GM23338 (cell line): ENCODE measurements at regions not wholly inside any gene's neighbourhood (a gene's known extent, or its start where the extent isn't known, plus 50 kb on each side); places are given as distances from the start of the nearest gene placed in this dataset.

Experiments
- ATAC-seq: fragments of 200-7000 bp; cut with Tn5 transposase; 3 replicates; pipeline ENCODE4 v1.9.1; 2020
- DNase-seq: peaks from one replicate; pipeline ENCODE4 v3.0.0-alpha.2; 2015; ENCODE audit warnings: low spot score
- H2AFZ ChIP-seq: fragments of 200-600 bp; sonication (generic); 2 replicates; pipeline ENCODE4 v1.8.0; 2016; ENCODE audit warnings: antibody characterized with exemption, mild to moderate bottlenecking, moderate library complexity
- H3F3A ChIP-seq: fragments of 200-600 bp; sonication (generic); replicated peaks from 2 replicates; pipeline ENCODE4 v1.8.0; 2017; ENCODE audit warnings: antibody characterized with exemption, mixed run types, low read depth
- H3K27ac ChIP-seq: fragments of 200-600 bp; sonication (generic); 2 replicates; pipeline ENCODE4 v1.6.1; 2016; ENCODE audit warnings: low read depth
- H3K27me3 ChIP-seq: fragments of 200-600 bp; sonication (generic); 2 replicates; pipeline ENCODE4 v1.8.0; 2016; ENCODE audit warnings: mild to moderate bottlenecking, mixed run types, moderate library complexity; ENCODE audit not compliant: insufficient read depth
- H3K36me3 ChIP-seq: fragments of 200-600 bp; sonication (generic); 2 replicates; pipeline ENCODE4 v1.8.0; 2016; ENCODE audit warnings: mild to moderate bottlenecking; ENCODE audit not compliant: insufficient read depth
- H3K4me1 ChIP-seq: fragments of 200-600 bp; sonication (generic); 2 replicates; pipeline ENCODE4 v1.8.0; 2016; ENCODE audit warnings: mild to moderate bottlenecking, moderate library complexity; ENCODE audit not compliant: insufficient read depth
- H3K4me2 ChIP-seq: fragments of 200-600 bp; sonication (generic); 2 replicates; pipeline ENCODE4 v1.7.1; 2017; ENCODE audit warnings: mixed run types
- H3K4me3 ChIP-seq: fragments of 200-600 bp; sonication (generic); 2 replicates; pipeline ENCODE4 v1.6.1; 2016; ENCODE audit warnings: mixed run types
- H3K79me2 ChIP-seq: fragments of 200-600 bp; sonication (generic); replicated peaks from 2 replicates; pipeline ENCODE4 v1.8.0; 2017; ENCODE audit warnings: mild to moderate bottlenecking; ENCODE audit not compliant: insufficient read depth
- H3K9me2 ChIP-seq: fragments of 200-600 bp; sonication (generic); 2 replicates; pipeline ENCODE4 v1.8.0; 2017; ENCODE audit not compliant: insufficient read depth
- H4K20me1 ChIP-seq: fragments of 200-600 bp; sonication (generic); replicated peaks from 2 replicates; pipeline ENCODE4 v1.8.0; 2017; ENCODE audit warnings: mild to moderate bottlenecking; ENCODE audit not compliant: insufficient read depth
- H3K27ac Mint-ChIP-seq: 2 replicates; pipeline ENCODE4 v1.8.0; 2020; ENCODE audit warnings: inconsistent platforms, mild to moderate bottlenecking, moderate library complexity, mixed read lengths
- H3K27me3 Mint-ChIP-seq: 3 replicates; pipeline ENCODE4 v1.8.0; 2022; ENCODE audit warnings: low read depth, mild to moderate bottlenecking, moderate library complexity, mixed read lengths, inconsistent platforms; ENCODE audit not compliant: insufficient read depth, poor library complexity
- H3K36me3 Mint-ChIP-seq: 3 replicates; pipeline ENCODE4 v1.8.0; 2021; ENCODE audit warnings: low read depth, mild to moderate bottlenecking, inconsistent platforms, moderate library complexity, mixed read lengths
- H3K4me1 Mint-ChIP-seq: 3 replicates; pipeline ENCODE4 v1.8.0; 2020; ENCODE audit warnings: mild to moderate bottlenecking, inconsistent platforms, mixed read lengths
- H3K4me3 Mint-ChIP-seq: 3 replicates; pipeline ENCODE4 v1.8.0; 2021; ENCODE audit warnings: moderate library complexity, mild to moderate bottlenecking, inconsistent platforms, mixed read lengths
- H3K9me3 Mint-ChIP-seq: 3 replicates; pipeline ENCODE4 v1.8.0; 2020; ENCODE audit warnings: moderate library complexity, mild to moderate bottlenecking, inconsistent platforms, mixed read lengths
- CREB1 ChIP-seq: fragments of 250-450 bp; sonication (Bioruptor Pico); IDR thresholded peaks from 2 replicates; pipeline ENCODE4 v1.5.0; 2020; ENCODE audit warnings: low read depth, mild to moderate bottlenecking, moderate library complexity
- CTCF ChIP-seq, 2 experiments: fragments of 200-600 bp in 1 of 2; sonication (generic) in 1 of 2; conservative IDR thresholded peaks; 2 replicates each; pipeline versions ENCODE4 v1.5.1 to v1.6.1; 2016 to 2017; ENCODE audit warnings: antibody characterized with exemption in 2 of 2, low read depth in 2 of 2, mild to moderate bottlenecking in 2 of 2, moderate library complexity in 1 of 2
- ETS1 ChIP-seq: IDR thresholded peaks from 2 replicates; pipeline ENCODE4 v1.6.1; 2016; ENCODE audit warnings: antibody characterized with exemption
- EZH2 ChIP-seq: fragments of 200-600 bp; sonication (generic); IDR thresholded peaks from one replicate; pipeline ENCODE4 v1.8.0; 2017; ENCODE audit warnings: antibody characterized with exemption, mild to moderate bottlenecking, low read depth; ENCODE audit not compliant: unreplicated experiment
- EZH2phosphoT487 ChIP-seq: fragments of 200-600 bp; sonication (generic); IDR thresholded peaks from one replicate; pipeline ENCODE4 v1.8.1; 2018; ENCODE audit warnings: antibody characterized with exemption; ENCODE audit not compliant: unreplicated experiment
- JUNB ChIP-seq: IDR thresholded peaks from one replicate; pipeline ENCODE4 v1.6.1; 2016; ENCODE audit warnings: antibody characterized with exemption; ENCODE audit not compliant: unreplicated experiment
- NANOG ChIP-seq: IDR thresholded peaks from 2 replicates; pipeline ENCODE4 v1.6.1; 2016; ENCODE audit warnings: antibody characterized with exemption, borderline replicate concordance
- POLR2AphosphoS5 ChIP-seq: IDR thresholded peaks from 2 replicates; pipeline ENCODE4 v1.6.1; 2016; ENCODE audit warnings: antibody characterized with exemption, low read depth
- STAT1 ChIP-seq: IDR thresholded peaks from one replicate; pipeline ENCODE4 v1.6.1; 2016; ENCODE audit warnings: antibody characterized with exemption; ENCODE audit not compliant: unreplicated experiment
- ZNF114 ChIP-seq: fragments of 250-450 bp; sonication (Bioruptor Pico); IDR thresholded peaks from 2 replicates; pipeline ENCODE4 v1.5.0; 2020; ENCODE audit warnings: mild to moderate bottlenecking, moderate library complexity
- ZNF331 ChIP-seq: fragments of 250-450 bp; sonication (Bioruptor Pico); IDR thresholded peaks from 2 replicates; pipeline ENCODE4 v1.5.0; 2020; ENCODE audit warnings: low read depth, mild to moderate bottlenecking, moderate library complexity
- TF ChIP-seq, protein P1 (sequence below): IDR thresholded peaks from one replicate; pipeline ENCODE4 v1.6.1; 2018; ENCODE audit warnings: antibody characterized with exemption; ENCODE audit not compliant: unreplicated experiment
- TF ChIP-seq, protein P2 (sequence below): fragments of 250-450 bp; sonication (Bioruptor Pico); IDR thresholded peaks from 2 replicates; pipeline ENCODE4 v1.5.0; 2020; ENCODE audit warnings: mild to moderate bottlenecking, moderate library complexity

DNA sequence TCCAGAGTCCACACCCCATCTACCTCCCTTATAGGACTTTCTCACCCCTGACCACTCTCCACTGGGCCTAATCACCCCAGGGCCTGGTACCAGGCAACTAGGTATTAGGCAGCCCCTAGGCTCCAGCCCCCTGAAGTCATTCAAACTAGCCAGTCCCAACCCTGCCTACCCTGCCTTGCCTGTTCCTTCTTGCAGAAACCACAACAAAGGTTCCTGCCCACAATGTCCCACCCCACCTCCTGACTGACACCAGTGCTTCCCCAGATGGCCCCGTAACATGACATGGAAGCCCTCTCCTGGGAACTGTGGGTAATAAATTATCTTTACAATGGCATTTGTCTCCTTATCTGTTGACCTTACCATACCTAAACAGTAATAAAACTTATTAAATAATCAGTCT, 100.6 kb upstream of the PDE1C start:
- no peak for ATAC-seq

More for the DNA sequence above, 100.6 kb upstream of the PDE1C start:
- Histone ChIP-seq H3K27ac (no peak overlapping the region), H2AFZ (no peak overlapping the region), H4K20me1 (no peaks in the 10 kb centered on the region), H3K9me2 (peaks cover 9% of the 10 kb centered on the region; the same call in 1 of the 2 replicates), H3K4me3 (no peak overlapping the region), H3K79me2 (no peaks in the 10 kb centered on the region), H3K36me3 (no peaks in the 10 kb centered on the region), H3F3A (no peaks in the 10 kb centered on the region), H3K4me2 (no peak overlapping the region), H3K4me1 (no peaks in the 10 kb centered on the region), H3K27me3 (no peaks in the 10 kb centered on the region)
- Mint-ChIP-seq H3K4me1 (no peaks in the 10 kb centered on the region), H3K9me3 (no peaks in the 10 kb centered on the region), H3K36me3 (no peaks in the 10 kb centered on the region), H3K27me3 (peaks cover 6% of the 10 kb centered on the region), H3K4me3 (no peak overlapping the region), H3K27ac (no peak overlapping the region)
- TF ChIP-seq NANOG (no peak), ZNF331 (CRISPR knock-in tag) (no peak), EZH2phosphoT487 (no peak), ETS1 (no peak), JUNB (no peak), POLR2AphosphoS5 (no peak), CTCF (conservative IDR thresholded peaks at IDR 0.05; ENCODE audit: low read depth in 2 of 2) (no peak), ZNF114 (no peak), STAT1 (no peak), EZH2 (no peak), CREB1 (CRISPR knock-in tag) (no peak)
- TF ChIP-seq, protein P1, sequence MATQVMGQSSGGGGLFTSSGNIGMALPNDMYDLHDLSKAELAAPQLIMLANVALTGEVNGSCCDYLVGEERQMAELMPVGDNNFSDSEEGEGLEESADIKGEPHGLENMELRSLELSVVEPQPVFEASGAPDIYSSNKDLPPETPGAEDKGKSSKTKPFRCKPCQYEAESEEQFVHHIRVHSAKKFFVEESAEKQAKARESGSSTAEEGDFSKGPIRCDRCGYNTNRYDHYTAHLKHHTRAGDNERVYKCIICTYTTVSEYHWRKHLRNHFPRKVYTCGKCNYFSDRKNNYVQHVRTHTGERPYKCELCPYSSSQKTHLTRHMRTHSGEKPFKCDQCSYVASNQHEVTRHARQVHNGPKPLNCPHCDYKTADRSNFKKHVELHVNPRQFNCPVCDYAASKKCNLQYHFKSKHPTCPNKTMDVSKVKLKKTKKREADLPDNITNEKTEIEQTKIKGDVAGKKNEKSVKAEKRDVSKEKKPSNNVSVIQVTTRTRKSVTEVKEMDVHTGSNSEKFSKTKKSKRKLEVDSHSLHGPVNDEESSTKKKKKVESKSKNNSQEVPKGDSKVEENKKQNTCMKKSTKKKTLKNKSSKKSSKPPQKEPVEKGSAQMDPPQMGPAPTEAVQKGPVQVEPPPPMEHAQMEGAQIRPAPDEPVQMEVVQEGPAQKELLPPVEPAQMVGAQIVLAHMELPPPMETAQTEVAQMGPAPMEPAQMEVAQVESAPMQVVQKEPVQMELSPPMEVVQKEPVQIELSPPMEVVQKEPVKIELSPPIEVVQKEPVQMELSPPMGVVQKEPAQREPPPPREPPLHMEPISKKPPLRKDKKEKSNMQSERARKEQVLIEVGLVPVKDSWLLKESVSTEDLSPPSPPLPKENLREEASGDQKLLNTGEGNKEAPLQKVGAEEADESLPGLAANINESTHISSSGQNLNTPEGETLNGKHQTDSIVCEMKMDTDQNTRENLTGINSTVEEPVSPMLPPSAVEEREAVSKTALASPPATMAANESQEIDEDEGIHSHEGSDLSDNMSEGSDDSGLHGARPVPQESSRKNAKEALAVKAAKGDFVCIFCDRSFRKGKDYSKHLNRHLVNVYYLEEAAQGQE: no peak
- TF ChIP-seq, protein P2, sequence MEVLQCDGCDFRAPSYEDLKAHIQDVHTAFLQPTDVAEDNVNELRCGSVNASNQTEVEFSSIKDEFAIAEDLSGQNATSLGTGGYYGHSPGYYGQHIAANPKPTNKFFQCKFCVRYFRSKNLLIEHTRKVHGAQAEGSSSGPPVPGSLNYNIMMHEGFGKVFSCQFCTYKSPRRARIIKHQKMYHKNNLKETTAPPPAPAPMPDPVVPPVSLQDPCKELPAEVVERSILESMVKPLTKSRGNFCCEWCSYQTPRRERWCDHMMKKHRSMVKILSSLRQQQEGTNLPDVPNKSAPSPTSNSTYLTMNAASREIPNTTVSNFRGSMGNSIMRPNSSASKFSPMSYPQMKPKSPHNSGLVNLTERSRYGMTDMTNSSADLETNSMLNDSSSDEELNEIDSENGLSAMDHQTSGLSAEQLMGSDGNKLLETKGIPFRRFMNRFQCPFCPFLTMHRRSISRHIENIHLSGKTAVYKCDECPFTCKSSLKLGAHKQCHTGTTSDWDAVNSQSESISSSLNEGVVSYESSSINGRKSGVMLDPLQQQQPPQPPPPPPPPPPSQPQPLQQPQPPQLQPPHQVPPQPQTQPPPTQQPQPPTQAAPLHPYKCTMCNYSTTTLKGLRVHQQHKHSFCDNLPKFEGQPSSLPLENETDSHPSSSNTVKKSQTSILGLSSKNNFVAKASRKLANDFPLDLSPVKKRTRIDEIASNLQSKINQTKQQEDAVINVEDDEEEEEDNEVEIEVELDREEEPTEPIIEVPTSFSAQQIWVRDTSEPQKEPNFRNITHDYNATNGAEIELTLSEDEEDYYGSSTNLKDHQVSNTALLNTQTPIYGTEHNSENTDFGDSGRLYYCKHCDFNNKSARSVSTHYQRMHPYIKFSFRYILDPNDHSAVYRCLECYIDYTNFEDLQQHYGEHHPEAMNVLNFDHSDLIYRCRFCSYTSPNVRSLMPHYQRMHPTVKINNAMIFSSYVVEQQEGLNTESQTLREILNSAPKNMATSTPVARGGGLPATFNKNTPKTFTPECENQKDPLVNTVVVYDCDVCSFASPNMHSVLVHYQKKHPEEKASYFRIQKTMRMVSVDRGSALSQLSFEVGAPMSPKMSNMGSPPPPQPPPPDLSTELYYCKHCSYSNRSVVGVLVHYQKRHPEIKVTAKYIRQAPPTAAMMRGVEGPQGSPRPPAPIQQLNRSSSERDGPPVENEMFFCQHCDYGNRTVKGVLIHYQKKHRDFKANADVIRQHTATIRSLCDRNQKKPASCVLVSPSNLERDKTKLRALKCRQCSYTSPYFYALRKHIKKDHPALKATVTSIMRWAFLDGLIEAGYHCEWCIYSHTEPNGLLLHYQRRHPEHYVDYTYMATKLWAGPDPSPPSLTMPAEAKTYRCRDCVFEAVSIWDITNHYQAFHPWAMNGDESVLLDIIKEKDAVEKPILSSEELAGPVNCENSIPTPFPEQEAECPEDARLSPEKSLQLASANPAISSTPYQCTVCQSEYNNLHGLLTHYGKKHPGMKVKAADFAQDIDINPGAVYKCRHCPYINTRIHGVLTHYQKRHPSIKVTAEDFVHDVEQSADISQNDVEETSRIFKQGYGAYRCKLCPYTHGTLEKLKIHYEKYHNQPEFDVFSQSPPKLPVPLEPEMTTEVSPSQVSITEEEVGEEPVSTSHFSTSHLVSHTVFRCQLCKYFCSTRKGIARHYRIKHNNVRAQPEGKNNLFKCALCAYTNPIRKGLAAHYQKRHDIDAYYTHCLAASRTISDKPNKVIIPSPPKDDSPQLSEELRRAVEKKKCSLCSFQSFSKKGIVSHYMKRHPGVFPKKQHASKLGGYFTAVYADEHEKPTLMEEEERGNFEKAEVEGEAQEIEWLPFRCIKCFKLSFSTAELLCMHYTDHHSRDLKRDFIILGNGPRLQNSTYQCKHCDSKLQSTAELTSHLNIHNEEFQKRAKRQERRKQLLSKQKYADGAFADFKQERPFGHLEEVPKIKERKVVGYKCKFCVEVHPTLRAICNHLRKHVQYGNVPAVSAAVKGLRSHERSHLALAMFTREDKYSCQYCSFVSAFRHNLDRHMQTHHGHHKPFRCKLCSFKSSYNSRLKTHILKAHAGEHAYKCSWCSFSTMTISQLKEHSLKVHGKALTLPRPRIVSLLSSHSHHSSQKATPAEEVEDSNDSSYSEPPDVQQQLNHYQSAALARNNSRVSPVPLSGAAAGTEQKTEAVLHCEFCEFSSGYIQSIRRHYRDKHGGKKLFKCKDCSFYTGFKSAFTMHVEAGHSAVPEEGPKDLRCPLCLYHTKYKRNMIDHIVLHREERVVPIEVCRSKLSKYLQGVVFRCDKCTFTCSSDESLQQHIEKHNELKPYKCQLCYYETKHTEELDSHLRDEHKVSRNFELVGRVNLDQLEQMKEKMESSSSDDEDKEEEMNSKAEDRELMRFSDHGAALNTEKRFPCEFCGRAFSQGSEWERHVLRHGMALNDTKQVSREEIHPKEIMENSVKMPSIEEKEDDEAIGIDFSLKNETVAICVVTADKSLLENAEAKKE (CRISPR knock-in tag): no peak
- no peak for DNase-seq
